IPS DF 19.7 (cell line): ENCODE measurements at regions not wholly inside any gene's neighbourhood (a gene's known extent, or its start where the extent isn't known, plus 50 kb on each side); places are given as distances from the start of the nearest gene placed in this dataset.

ENCODE experiments used
- DNase-seq: peaks from one replicate; pipeline ENCODE4 v3.0.0-alpha.2; 2013; ENCODE audit warnings: low read depth, low spot score

- no peak for DNase-seq
Measured at GRCh38 chr2:150715501-150715900, 228.0 kb upstream of the RND3 start.

DNA sequence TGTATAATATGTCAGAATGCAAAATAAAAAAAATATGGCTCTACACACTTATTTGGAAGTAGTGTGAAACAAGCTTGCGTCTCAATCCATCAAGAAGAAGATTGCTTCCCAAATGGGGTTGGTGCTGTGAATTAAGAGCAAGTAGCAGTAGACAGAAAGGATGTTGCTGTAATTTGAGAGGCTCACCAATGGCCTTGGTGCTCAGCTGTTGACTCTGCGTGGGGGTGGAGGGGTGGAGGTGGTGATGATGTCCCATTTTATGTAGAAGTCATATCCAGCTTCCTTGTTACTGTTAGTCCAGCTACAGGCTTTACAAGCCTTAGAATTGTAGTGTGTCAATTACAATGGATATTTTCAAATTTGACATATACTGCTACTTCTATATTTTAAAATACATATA is 223.4 kb upstream of the RND3 start:
- DNase-seq, result no peak

- DNase-seq, result no peak
Measured at GRCh38 chr2:150710041-150710440, 222.6 kb upstream of the RND3 start.

DNA sequence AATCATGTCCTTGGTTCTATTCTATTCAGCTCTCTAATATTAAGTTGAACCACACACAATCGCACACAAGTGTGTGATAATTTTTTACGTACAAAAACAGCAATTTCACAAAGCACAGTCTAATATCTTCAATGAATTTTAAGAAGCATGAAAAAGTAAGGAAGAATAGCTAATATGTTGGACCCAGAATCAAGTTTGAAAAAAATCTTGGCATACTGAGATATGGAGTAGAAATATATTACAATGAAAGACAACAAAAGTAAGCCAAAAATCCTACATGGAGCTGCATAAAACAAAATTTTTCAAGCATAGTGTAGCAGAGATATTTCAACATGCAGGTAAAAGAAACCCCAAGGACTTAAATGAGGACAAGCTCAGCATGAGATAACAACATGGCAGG is 219.1 kb upstream of the RND3 start:
- no peak for DNase-seq

DNA sequence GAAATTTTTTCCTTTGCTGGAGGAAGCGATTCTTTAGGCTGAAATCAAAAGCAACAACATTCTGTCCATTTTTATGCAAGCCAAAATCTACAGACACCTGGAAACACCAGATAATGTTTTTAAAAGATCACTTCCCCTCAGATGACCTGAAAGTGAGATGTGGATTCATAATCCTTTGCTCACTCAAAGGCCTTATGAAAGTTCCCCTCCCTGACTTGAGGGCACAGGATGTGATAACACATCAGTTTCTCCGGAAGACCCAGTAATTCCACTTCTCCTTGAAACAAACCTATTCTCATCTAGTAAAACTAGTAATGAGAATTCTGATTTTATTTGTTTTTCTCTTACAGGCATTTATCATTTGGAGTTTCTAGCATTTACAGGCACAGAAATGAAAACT is 218.3 kb upstream of the RND3 start:
- no peak for DNase-seq

DNA sequence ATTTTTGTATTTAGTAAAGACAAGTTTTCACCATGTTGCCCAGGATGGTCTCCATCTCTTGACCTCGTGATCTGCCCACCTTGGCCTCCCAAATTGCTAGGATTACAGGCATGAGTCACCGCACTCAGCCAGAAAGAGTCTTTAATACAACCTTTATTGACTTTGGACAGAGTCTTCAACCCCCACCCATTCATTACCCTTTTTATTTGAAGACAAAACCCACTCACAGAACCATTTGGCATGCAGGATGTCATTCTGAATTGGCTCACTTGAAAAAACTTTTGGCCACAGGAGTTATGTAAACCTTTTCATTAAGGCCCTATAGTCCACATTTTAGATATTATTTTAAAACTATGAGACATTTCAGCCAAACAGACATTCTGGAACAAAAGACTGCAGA is 217.9 kb upstream of the RND3 start:
- no peak for DNase-seq

DNA sequence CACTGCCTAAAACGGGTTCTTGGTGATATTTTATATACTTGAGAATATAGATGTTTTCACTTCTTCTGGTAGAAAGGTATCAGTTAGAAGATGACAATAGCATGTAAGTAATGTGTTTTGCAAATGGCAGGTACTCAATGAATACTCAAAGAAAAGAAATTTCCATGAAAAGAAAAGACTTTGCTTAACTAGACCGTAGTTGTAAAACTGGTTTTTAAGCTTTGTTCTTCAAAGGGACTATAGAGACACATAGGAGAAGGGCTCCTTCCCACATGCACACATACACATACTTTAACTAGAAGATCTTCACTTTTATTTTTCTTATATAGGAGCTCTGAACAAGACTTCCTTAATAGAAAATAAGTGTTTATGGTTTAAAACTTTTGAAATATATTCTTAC is 215.3 kb upstream of the RND3 start:
- no peak for DNase-seq

GRCh38 chr2:150700666-150701580 is 213.5 kb upstream of the RND3 start:
- DNase-seq, result no peak

GRCh38 chr2:150699218-150699617 is 211.8 kb upstream of the RND3 start:
- no peak for DNase-seq

GRCh38 chr2:150698016-150698661 is 210.7 kb upstream of the RND3 start:
- DNase-seq, result no peak

DNA sequence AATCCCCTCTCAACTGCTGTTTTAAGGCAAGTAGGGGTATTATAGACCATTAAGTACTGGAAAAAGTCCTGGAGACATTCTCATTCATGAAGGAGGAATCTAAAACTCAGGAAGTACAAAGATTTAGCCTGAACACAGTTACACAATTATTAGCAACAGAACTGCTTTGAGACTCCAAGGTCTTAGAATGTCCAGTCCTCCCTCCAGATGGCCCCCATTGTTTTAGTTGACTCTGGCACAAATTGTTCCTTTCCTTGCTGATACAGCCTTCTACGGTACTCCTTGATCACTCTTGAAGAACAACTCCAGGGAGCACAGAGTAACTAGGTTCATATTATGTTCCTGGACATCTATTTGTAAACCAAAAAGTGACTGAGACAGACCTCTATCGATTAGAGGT is 210.1 kb upstream of the RND3 start:
- no peak for DNase-seq

DNA sequence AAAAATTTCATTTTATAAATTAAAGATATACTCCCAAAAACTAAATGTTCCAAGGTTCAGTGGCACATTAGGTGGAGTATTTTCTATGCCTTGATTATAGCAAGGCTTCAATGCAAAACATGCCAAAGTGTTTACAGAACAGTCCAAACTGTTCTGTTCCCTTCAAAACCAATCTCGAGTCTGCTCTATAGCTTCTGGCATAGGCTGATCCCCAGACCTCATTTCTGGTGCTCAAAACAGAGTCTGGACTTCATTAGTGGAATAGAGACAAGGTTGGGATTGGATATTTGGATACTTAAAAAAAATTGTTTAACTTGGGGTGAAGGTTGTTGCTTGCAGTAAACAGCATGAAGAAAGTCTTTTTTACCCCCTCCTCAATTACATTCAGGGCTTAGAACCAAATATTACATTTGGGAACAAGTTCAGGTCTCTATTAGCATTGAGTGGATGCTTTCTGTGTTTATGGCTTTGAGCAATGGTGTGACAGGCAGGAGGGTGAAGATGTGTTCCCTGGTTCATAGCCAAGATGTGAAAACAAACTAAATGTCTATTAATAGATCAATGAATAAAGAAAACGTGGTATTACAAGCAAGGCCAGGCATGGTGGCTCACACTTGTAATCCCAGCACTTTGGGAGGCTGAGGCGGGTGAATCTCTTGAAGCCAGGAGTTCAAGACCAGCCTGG is 208.1 kb upstream of the RND3 start:
- no peak for DNase-seq

- DNase-seq, result no peak
Measured at GRCh38 chr2:150693556-150693955, 206.1 kb upstream of the RND3 start.

- no peak for DNase-seq
Measured at GRCh38 chr2:150690870-150691269, 203.4 kb upstream of the RND3 start.

GRCh38 chr2:150690261-150690660 is 202.8 kb upstream of the RND3 start:
- no peak for DNase-seq

DNA sequence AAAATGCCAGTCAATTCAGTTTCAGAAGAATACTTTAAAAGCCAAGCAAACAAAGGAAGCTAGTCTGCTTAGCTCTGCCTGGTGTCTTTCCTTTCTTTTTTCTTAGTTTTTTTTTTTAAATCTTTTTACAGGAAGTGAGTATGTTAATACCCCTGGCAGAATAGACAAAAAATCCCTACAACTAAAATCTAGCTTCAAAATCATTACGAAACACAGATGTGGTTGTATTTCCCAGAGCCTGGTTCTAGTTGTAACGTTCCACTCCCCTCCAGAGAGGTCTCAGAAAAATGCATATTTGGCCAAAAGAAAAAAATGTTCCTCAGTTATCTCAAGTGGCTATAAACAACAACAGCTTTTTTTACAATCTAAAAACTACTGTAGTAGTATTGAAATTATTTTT is 202.1 kb upstream of the RND3 start:
- no peak for DNase-seq

GRCh38 chr2:150688016-150688415 is 200.5 kb upstream of the RND3 start:
- no peak for DNase-seq

DNA sequence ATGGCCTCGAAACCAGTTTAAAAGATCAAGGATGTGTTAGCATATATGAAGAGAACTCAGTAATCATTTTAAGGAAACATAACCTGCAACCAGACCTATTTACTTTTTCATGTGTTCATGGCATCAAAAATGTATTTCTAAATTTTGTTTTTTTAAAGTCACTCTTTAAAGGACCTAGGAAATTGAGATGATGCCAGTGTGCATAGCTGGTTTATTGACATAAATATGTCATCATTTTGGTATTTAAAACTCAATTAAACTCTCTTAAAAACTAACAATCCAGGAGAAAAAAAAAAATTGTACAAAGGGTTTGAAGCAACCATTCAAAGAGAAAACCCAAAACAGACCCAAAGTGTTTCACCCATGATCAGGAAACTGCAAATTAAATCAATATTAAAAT is 198.9 kb upstream of the RND3 start:
- DNase-seq, result no peak

- DNase-seq, result no peak
Measured at GRCh38 chr2:150681120-150681804, 193.8 kb upstream of the RND3 start.

DNA sequence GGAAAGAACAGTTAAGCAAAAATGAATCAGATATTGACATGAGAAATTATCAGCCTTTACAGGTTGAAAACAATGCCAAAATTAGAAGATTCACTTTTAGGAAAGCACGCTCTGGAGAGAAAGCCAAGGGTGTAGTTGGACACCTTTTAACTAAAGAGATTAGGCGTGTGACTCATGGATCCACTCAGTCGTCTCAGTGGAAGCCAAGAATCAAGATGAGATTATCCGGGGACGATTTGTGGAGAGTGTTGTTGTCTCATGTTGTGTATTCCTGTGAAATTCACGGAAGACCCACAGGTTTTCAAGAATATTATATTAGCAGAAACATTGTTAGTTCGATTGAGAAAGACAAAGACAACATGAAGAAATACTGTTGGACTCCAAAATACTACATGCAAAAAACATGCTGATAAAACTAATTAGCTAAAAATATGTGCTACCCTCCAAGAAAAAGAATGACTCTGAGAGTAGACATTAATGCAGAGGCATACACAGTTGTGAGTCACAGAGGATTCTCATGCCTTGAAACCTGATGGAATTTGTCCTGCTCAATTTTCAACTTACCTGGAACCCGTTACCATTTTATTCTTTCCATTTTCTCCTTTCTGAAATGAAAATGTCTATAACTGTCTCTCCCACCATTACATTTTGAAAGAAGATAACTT is 192.1 kb upstream of the RND3 start:
- DNase-seq, result no peak

DNA sequence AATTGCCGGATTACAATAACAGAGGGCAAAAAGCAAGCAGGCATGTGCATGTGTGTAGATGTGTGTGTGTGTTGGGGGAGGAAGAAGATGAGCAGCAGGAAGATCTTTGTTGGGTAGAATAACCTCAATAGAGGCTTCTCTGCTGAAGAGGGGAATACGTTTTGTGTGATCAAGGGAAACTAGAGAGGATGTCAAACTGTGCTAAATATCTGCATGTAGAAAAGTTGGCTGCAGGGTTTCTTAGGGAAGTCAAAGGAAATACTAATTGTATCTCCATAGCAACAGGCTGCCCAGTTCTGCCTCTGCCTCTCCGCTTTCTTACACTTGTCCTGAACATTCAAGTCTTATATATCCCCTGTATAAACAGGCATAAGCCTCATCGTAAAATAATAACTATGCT is 190.1 kb upstream of the RND3 start:
- DNase-seq, result peak; percentile 7
